K562 (cell line): ENCODE measurements at regions not wholly inside any gene's neighbourhood (a gene's known extent, or its start where the extent isn't known, plus 50 kb on each side); places are given as distances from the start of the nearest gene placed in this dataset.

Experiments used
- ADNP ChIP-seq: fragments of 200-800 bp; sonication (Bioruptor generic); IDR thresholded peaks from 2 replicates; pipeline ENCODE4 v1.6.1; 2016; ENCODE audit warnings: missing genetic modification characterization, missing compliant biosample characterization
- CEBPG ChIP-seq, 3 experiments: fragments of 200-800 bp in 1 of 3; sonication (Bioruptor generic) in 1 of 3; sonication (generic) in 1 of 3; formaldehyde crosslinking in 1 of 3; IDR thresholded peaks in 2 of 3; conservative IDR thresholded peaks in 1 of 3; 2 replicates each; pipeline versions ENCODE4 v1.6.1 to v1.8.0; 2016 to 2022; ENCODE audit warnings: missing compliant biosample characterization in 2 of 3, missing genetic modification characterization in 2 of 3, mild to moderate bottlenecking in 1 of 3, missing genetic modification reagents in 1 of 3
- CXXC5 ChIP-seq: fragments of 250-450 bp; sonication (Bioruptor Pico); IDR thresholded peaks from 2 replicates; pipeline ENCODE4 v1.8.0; 2022; ENCODE audit warnings: inconsistent platforms, mild to moderate bottlenecking, moderate library complexity
- HLTF ChIP-seq: fragments of 450-650 bp; IDR thresholded peaks from 2 replicates; pipeline ENCODE4 v1.6.1; 2016
- LEF1 ChIP-seq: fragments of 450-650 bp; IDR thresholded peaks from 2 replicates; pipeline ENCODE4 v1.6.1; 2016; ENCODE audit warnings: mild to moderate bottlenecking
- MLX ChIP-seq, 2 experiments: fragments of 450-650 bp in 1 of 2; sonication (generic) in 1 of 2; formaldehyde crosslinking; conservative IDR thresholded peaks; 2 replicates each; pipeline versions ENCODE4 v1.4.0 to v1.8.1; 2020 to 2022; ENCODE audit warnings: mild to moderate bottlenecking in 1 of 2, missing genetic modification reagents in 1 of 2
- MXI1 ChIP-seq: IDR thresholded peaks from 2 replicates; pipeline ENCODE4 v1.6.1; 2011; ENCODE audit warnings: low read depth, mild to moderate bottlenecking, improper control_type of control experiment, low read length
- NR2C1 ChIP-seq, 2 experiments: fragments of 450-650 bp; IDR thresholded peaks; 2 replicates each; pipeline ENCODE4 v1.6.1; 2017; ENCODE audit warnings: mild to moderate bottlenecking in 2 of 2, antibody characterized with exemption in 1 of 2, inconsistent platforms in 1 of 2, missing compliant biosample characterization in 1 of 2, missing genetic modification characterization in 1 of 2
- RBFOX2 ChIP-seq: fragments of 200-400 bp; formaldehyde crosslinking; IDR thresholded peaks from 2 replicates; pipeline ENCODE4 v1.6.1; 2017; ENCODE audit warnings: low read depth, mild to moderate bottlenecking, low read length, moderate library complexity
- SMAD4 ChIP-seq: fragments of 250-450 bp; sonication (Bioruptor Pico); conservative IDR thresholded peaks from 2 replicates; pipeline ENCODE4 v1.8.0; 2021; ENCODE audit warnings: inconsistent platforms, mild to moderate bottlenecking, moderate library complexity
- THRB ChIP-seq: fragments of 450-650 bp; formaldehyde crosslinking; conservative IDR thresholded peaks from 2 replicates; pipeline ENCODE4 v1.4.0; 2022; ENCODE audit warnings: mild to moderate bottlenecking, missing genetic modification characterization
- ZMIZ1 ChIP-seq, 2 experiments: fragments of 150-350 bp in 1 of 2; IDR thresholded peaks; 2 replicates each; pipeline ENCODE4 v1.6.1; 2012 to 2016; ENCODE audit warnings: low read depth in 2 of 2, low read length in 2 of 2, mild to moderate bottlenecking in 1 of 2, moderate library complexity in 1 of 2
- ZNF609 ChIP-seq: sonication (generic); formaldehyde crosslinking; IDR thresholded peaks from 2 replicates; pipeline ENCODE4 v1.8.1; 2023; ENCODE audit warnings: missing genetic modification reagents, mild to moderate bottlenecking, borderline replicate concordance

GRCh38 chr3:72163809-72164634 is 379.1 kb upstream of the PROK2 start (continued):
- TF ChIP-seq ZMIZ1 (IDR thresholded peaks at IDR 0.05; ENCODE audit: low read depth in 2 of 2, low read length in 2 of 2) (peak in 1 of 2 experiments; percentile 75; a peak in 1 of 4 replicates), ZNF609 (CRISPR knock-in tag) (no peak), HLTF (0 out of 2 replicates have a peak, but pooled peaks have one; percentile 37), ADNP (tag) (no peak), CXXC5 (CRISPR knock-in tag) (peak; percentile 85), RBFOX2 (peak; percentile 55), CEBPG (CRISPR knock-in tag; IDR thresholded peaks at IDR 0.05) (peak; percentile 98), CEBPG (tag; conservative IDR thresholded peaks at IDR 0.05 in 1 of 2, IDR thresholded peaks at IDR 0.05 in 1 of 2) (peak; percentile 84 to 95), SMAD4 (CRISPR knock-in tag) (peak; percentile 100), NR2C1 (IDR thresholded peaks at IDR 0.05) (peak; percentile 52; the same call in 1 of the 2 replicates), NR2C1 (tag; IDR thresholded peaks at IDR 0.05) (peak; percentile 58), MLX (CRISPR knock-in tag; conservative IDR thresholded peaks at IDR 0.05) (no peak), MXI1 (no peak), LEF1 (peak; percentile 71; the same call in 1 of the 2 replicates), THRB (CRISPR knock-in tag) (no peak)
